ENCODE measurements at regions not wholly inside any gene's neighbourhood (a gene's known extent, or its start where the extent isn't known, plus 50 kb on each side); places are given as distances from the start of the nearest gene placed in this dataset.
A peak's percentile ranks its signal among the peaks of the same experiment; 100 is the strongest.

GRCh38 chr1:234675572-234675971 lies 65.6 kb upstream of the IRF2BP2 start:
- no peaks in the 10 kb centered on the region for H3K36me3 Mint-ChIP-seq (ENCODE audit: low read depth, unreplicated experiment)
- Histone ChIP-seq H4K20me1 (ENCODE audit: insufficient read depth, low read length) (no peaks in the 10 kb centered on the region), H3K4me2 (ENCODE audit: low read length) (peak overlapping the region; percentile 87), H2AFZ (ENCODE audit: low read depth, low read length) (peak overlapping the region; percentile 92), H3K4me3 (ENCODE audit: insufficient read depth, low read depth, low read length) (no peak overlapping the region), H3K27me3 (ENCODE audit: insufficient read depth, low read length) (no peaks in the 10 kb centered on the region), H3K36me3 (ENCODE audit: insufficient read depth, low read length) (no peaks in the 10 kb centered on the region), H3K9ac (ENCODE audit: low read length) (no peak overlapping the region), H3K9me3 (ENCODE audit: insufficient read depth, low read depth, low read length) (no peaks in the 10 kb centered on the region), H3K27ac (ENCODE audit: low read depth, low read length) (no peak overlapping the region), H3K4me1 (ENCODE audit: insufficient read depth, low read length) (peaks cover 7% of the 10 kb centered on the region), H3K79me2 (ENCODE audit: insufficient read depth, low read length) (no peaks in the 10 kb centered on the region)
- peaks cover 6% of the 10 kb centered on the region for H3K4me1 Mint-ChIP-seq (ENCODE audit: low read depth, unreplicated experiment)
- no peak for FAIRE-seq
- no peak overlapping the region for H3K4me3 Mint-ChIP-seq (ENCODE audit: unreplicated experiment)
- peaks cover 6% of the 10 kb centered on the region for H3K27me3 Mint-ChIP-seq (ENCODE audit: low read depth, unreplicated experiment)
- no peak overlapping the region for H3K27ac Mint-ChIP-seq (ENCODE audit: unreplicated experiment)
- no peak for TF ChIP-seq CTCF (IDR thresholded peaks at IDR 0.05; ENCODE audit: insufficient read depth, low read depth, low read length)
- TF ChIP-seq EZH2 (IDR thresholded peaks at IDR 0.05; ENCODE audit: insufficient read depth, low read length), result no peak
- no peak for DNase-seq (ENCODE audit: low read depth)
- no peaks in the 10 kb centered on the region for H3K9me3 Mint-ChIP-seq (ENCODE audit: unreplicated experiment)

GRCh38 chr1:234675006-234675405 lies 65.0 kb upstream of the IRF2BP2 start:
- no peaks in the 10 kb centered on the region for H4K20me1 ChIP-seq (ENCODE audit: insufficient read depth, low read length)
- Mint-ChIP-seq H3K27ac (ENCODE audit: unreplicated experiment) (no peak overlapping the region), H3K4me3 (ENCODE audit: unreplicated experiment) (no peak overlapping the region), H3K27me3 (ENCODE audit: low read depth, unreplicated experiment) (peaks cover 6% of the 10 kb centered on the region), H3K9me3 (ENCODE audit: unreplicated experiment) (no peaks in the 10 kb centered on the region), H3K4me1 (ENCODE audit: low read depth, unreplicated experiment) (peaks cover 6% of the 10 kb centered on the region), H3K36me3 (ENCODE audit: low read depth, unreplicated experiment) (no peaks in the 10 kb centered on the region)
- H3K4me3 ChIP-seq (ENCODE audit: insufficient read depth, low read depth, low read length), result no peak overlapping the region
- H3K4me2 ChIP-seq (ENCODE audit: low read length), result no peak overlapping the region
- H3K9ac ChIP-seq (ENCODE audit: low read length), result no peak overlapping the region
- no peaks in the 10 kb centered on the region for H3K79me2 ChIP-seq (ENCODE audit: insufficient read depth, low read length)
- no peak for TF ChIP-seq CTCF (IDR thresholded peaks at IDR 0.05; ENCODE audit: insufficient read depth, low read depth, low read length)
- TF ChIP-seq EZH2 (IDR thresholded peaks at IDR 0.05; ENCODE audit: insufficient read depth, low read length), result no peak
- H2AFZ ChIP-seq (ENCODE audit: low read depth, low read length), result peak overlapping the region; percentile 92
- H3K4me1 ChIP-seq (ENCODE audit: insufficient read depth, low read length), result peaks cover 7% of the 10 kb centered on the region
- H3K9me3 ChIP-seq (ENCODE audit: insufficient read depth, low read depth, low read length), result no peaks in the 10 kb centered on the region
- H3K27me3 ChIP-seq (ENCODE audit: insufficient read depth, low read length), result no peaks in the 10 kb centered on the region
- H3K27ac ChIP-seq (ENCODE audit: low read depth, low read length), result no peak overlapping the region
- no peak for FAIRE-seq
- no peaks in the 10 kb centered on the region for H3K36me3 ChIP-seq (ENCODE audit: insufficient read depth, low read length)
- no peak for DNase-seq (ENCODE audit: low read depth)

GRCh38 chr1:234674218-234674815 lies 64.3 kb upstream of the IRF2BP2 start:
- Histone ChIP-seq H2AFZ (ENCODE audit: low read depth, low read length) (no peak overlapping the region), H3K4me1 (ENCODE audit: insufficient read depth, low read length) (peaks cover 7% of the 10 kb centered on the region), H3K4me2 (ENCODE audit: low read length) (no peak overlapping the region), H3K27ac (ENCODE audit: low read depth, low read length) (no peak overlapping the region), H4K20me1 (ENCODE audit: insufficient read depth, low read length) (no peaks in the 10 kb centered on the region), H3K9me3 (ENCODE audit: insufficient read depth, low read depth, low read length) (no peaks in the 10 kb centered on the region), H3K79me2 (ENCODE audit: insufficient read depth, low read length) (no peaks in the 10 kb centered on the region), H3K4me3 (ENCODE audit: insufficient read depth, low read depth, low read length) (no peak overlapping the region), H3K36me3 (ENCODE audit: insufficient read depth, low read length) (no peaks in the 10 kb centered on the region), H3K27me3 (ENCODE audit: insufficient read depth, low read length) (no peaks in the 10 kb centered on the region), H3K9ac (ENCODE audit: low read length) (no peak overlapping the region)
- FAIRE-seq (no peak), DNase-seq (ENCODE audit: low read depth) (no peak)
- H3K4me3 Mint-ChIP-seq (ENCODE audit: unreplicated experiment), result no peak overlapping the region
- peaks cover 6% of the 10 kb centered on the region for H3K27me3 Mint-ChIP-seq (ENCODE audit: low read depth, unreplicated experiment)
- H3K4me1 Mint-ChIP-seq (ENCODE audit: low read depth, unreplicated experiment), result peaks cover 6% of the 10 kb centered on the region
- TF ChIP-seq EZH2 (IDR thresholded peaks at IDR 0.05; ENCODE audit: insufficient read depth, low read length) (no peak), CTCF (IDR thresholded peaks at IDR 0.05; ENCODE audit: insufficient read depth, low read depth, low read length) (no peak)
- no peaks in the 10 kb centered on the region for H3K9me3 Mint-ChIP-seq (ENCODE audit: unreplicated experiment)
- H3K36me3 Mint-ChIP-seq (ENCODE audit: low read depth, unreplicated experiment), result no peaks in the 10 kb centered on the region
- H3K27ac Mint-ChIP-seq (ENCODE audit: unreplicated experiment), result no peak overlapping the region

Data from astrocyte (in vitro differentiated cells and primary cell).